ENCODE measurements at regions not wholly inside any gene's neighbourhood (a gene's known extent, or its start where the extent isn't known, plus 50 kb on each side); places are given as distances from the start of the nearest gene placed in this dataset.

- TF ChIP-seq CTCF (IDR thresholded peaks at IDR 0.05) (no peak), POLR2A (IDR thresholded peaks at IDR 0.05) (no peak)
These were observed 188.4 kb upstream of the API5 start for GRCh38 chr11:43123443-43123842.
